Heart right ventricle (tissue), 16 donors: ENCODE measurements at regions not wholly inside any gene's neighbourhood (a gene's known extent, or its start where the extent isn't known, plus 50 kb on each side); places are given as distances from the start of the nearest gene placed in this dataset.

Experiments used
- ATAC-seq, 8 donors: fragments of 200-7000 bp; cut with Tn5 transposase; one replicate each; pipeline ENCODE4 v1.9.1; 2020; ENCODE audit warnings: mild to moderate bottlenecking in 8 of 8, moderate library complexity in 8 of 8, moderate number of reproducible peaks in 1 of 8
- DNase-seq, 2 donors: peaks; one replicate each; pipeline ENCODE4 v3.0.0-alpha.2; 2020
- H3K27ac ChIP-seq, 10 donors: fragments of 200-600 bp; sonication (generic) in 2 of 10; one replicate each; pipeline versions ENCODE4 v1.5.0 to v1.8.0; 2020 to 2022; ENCODE audit warnings: mild to moderate bottlenecking in 3 of 10
- H3K27me3 ChIP-seq, 7 donors: fragments of 200-600 bp; one replicate each; pipeline ENCODE4 v1.8.0; 2021 to 2022; ENCODE audit warnings: mild to moderate bottlenecking in 2 of 7
- H3K36me3 ChIP-seq, 9 donors: fragments of 200-600 bp; sonication (generic) in 1 of 9; one replicate each; pipeline versions ENCODE4 v1.5.0 to v1.8.0; 2020 to 2022; ENCODE audit warnings: mild to moderate bottlenecking in 2 of 9
- H3K4me1 ChIP-seq, 9 donors: fragments of 200-600 bp; sonication (generic) in 1 of 9; one replicate each; pipeline versions ENCODE4 v1.5.0 to v1.8.0; 2020 to 2022; ENCODE audit warnings: mild to moderate bottlenecking in 4 of 9
- H3K4me3 ChIP-seq, 10 donors: fragments of 200-600 bp; sonication (generic) in 2 of 10; one replicate each; pipeline versions ENCODE4 v1.5.0 to v1.8.0; 2020 to 2022; ENCODE audit warnings: mild to moderate bottlenecking in 7 of 10, moderate library complexity in 2 of 10
- H3K9me3 ChIP-seq, 11 donors: fragments of 200-600 bp in 10 of 11; sonication (generic) in 2 of 11; one replicate each; pipeline versions ENCODE4 v1.5.0 to v1.8.0; 2013 to 2022; ENCODE audit warnings: mild to moderate bottlenecking in 2 of 11, control low read depth in 1 of 11, moderate library complexity in 1 of 11
- CTCF ChIP-seq, 9 donors: fragments of 200-600 bp; sonication (generic) in 2 of 9; IDR thresholded peaks; one replicate each; pipeline versions ENCODE4 v1.5.0 to v1.8.0; 2021 to 2022; ENCODE audit warnings: antibody characterized with exemption in 9 of 9, mild to moderate bottlenecking in 5 of 9, moderate library complexity in 1 of 9
- WGBS, 2 donors: extraction: QIAGEN DNeasy Blood & Tissue Kit; methylation state at CpG; one replicate each; pipeline ENCODE4 v1.1.7; 2013; ENCODE audit warnings: inconsistent platforms in 1 of 2; 5-methylcytosine and 5-hydroxymethylcytosine counted together
- intact Hi-C, 10 donors: fragments of 100-400 bp; cut with DNase I; formaldehyde crosslinking; loops; one replicate each; pipeline versions ENCODE4 v1.11.1 to v1.14.2; 2022
- donor health status: Arrhythmogenic right ventricular cardiomyopathy.
- donor health status: ischemic (EF 13 %, LVEDD 7.1; RV severe dilation, severe dysfunction).
- donor health status: healthy with polysubstance abuse.
- donor health status: DM: no; HTN: yes; CAD: no.
- donor health status: DM: no; HTN: no; CAD: no.
- donor health status: ischemic (EF 25% LVEDD 6.9; RV normal size, moderate dysfunction).
- donor health status: ischemic (EF 25% LVEDD 5.7; RV mildly dilated, moderate dysfunction).
- donor health status: healthy.
- donor health status: DM: yes; HTN: yes; CAD: no.
- donor health status: Ischemic cardiomyopathy.
- donor health status: ischemic (EF 35%, LVEDD 5.7; RV mildly dilated, moderate dysfunction).
- donor health status: nonischemic (EF 11% LVEDD 7.7; RV severe dilation, severe dysfunction).
- donor health status: DM: yes; HTN: yes; CAD: no.
- donor health status: PGD.
- donor health status: ischemic (EF 29% LVEDD 5.4; RV normal size, mild dysfunction).
- donor health status: nonischemic (EF 23%, LVEDD 6.1; RV moderate dilation, normal function).

GRCh38 chr14:97902630-97903029 lies 1105.4 kb downstream of the VRK1 start:
- Histone ChIP-seq H3K27me3 (peaks cover 0 to 4% (median 0%) of the 10 kb centered on the region in 7 donors), H3K9me3 (peaks cover 0 to 2% (median 0%) of the 10 kb centered on the region in 11 donors), H3K4me3 (no peak overlapping the region), H3K4me1 (no peaks in the 10 kb centered on the region), H3K27ac (no peak overlapping the region), H3K36me3 (no peaks in the 10 kb centered on the region)
- ATAC-seq (no peak), DNase-seq (no peak)
- no peak for TF ChIP-seq CTCF (IDR thresholded peaks at IDR 0.05)
- WGBS, 2 donors: 76 to 84% methylated on average over 1 of the region's 1 CpG
- intact Hi-C loops: no loop called here

- DNase-seq (no peak), ATAC-seq (no peak)
- no peaks in the 10 kb centered on the region for H3K36me3 ChIP-seq
- peaks cover 0 to 14% (median 3%) of the 10 kb centered on the region in 11 donors for H3K9me3 ChIP-seq
- H3K27ac ChIP-seq: no peak overlapping the region
- no peak overlapping the region for H3K4me3 ChIP-seq
- TF ChIP-seq CTCF (IDR thresholded peaks at IDR 0.05): no peak
- 52 to 53% methylated on average over 3 of the region's 3 CpGs for whole genome bisulfite sequencing, 2 donors
- H3K4me1 ChIP-seq: no peaks in the 10 kb centered on the region
- H3K27me3 ChIP-seq: peaks cover 0 to 4% (median 3%) of the 10 kb centered on the region in 7 donors
- intact Hi-C loops: no loop called here
These were observed 1106.6 kb downstream of the VRK1 start for GRCh38 chr14:97903821-97904220.

- H3K36me3 ChIP-seq: no peaks in the 10 kb centered on the region
- H3K27ac ChIP-seq: no peak overlapping the region
- H3K9me3 ChIP-seq: peaks cover 0 to 21% (median 7%) of the 10 kb centered on the region in 11 donors
- WGBS, 2 donors: 22 to 38% methylated on average over 6 of the region's 6 CpGs
- no peak overlapping the region for H3K4me3 ChIP-seq
- no peaks in the 10 kb centered on the region for H3K4me1 ChIP-seq
- H3K27me3 ChIP-seq: peaks cover 0 to 9% (median 0%) of the 10 kb centered on the region in 7 donors
- ATAC-seq: no peak
- no peak for TF ChIP-seq CTCF (IDR thresholded peaks at IDR 0.05)
- intact Hi-C loops: no loop called here
- no peak for DNase-seq
These were observed 1115.0 kb downstream of the VRK1 start for GRCh38 chr14:97912217-97912616.

- intact Hi-C loops: no loop called here
- ATAC-seq: no peak
- no peak overlapping the region for H3K4me3 ChIP-seq
- no peaks in the 10 kb centered on the region for H3K36me3 ChIP-seq
- H3K27me3 ChIP-seq: peaks cover 0 to 7% (median 0%) of the 10 kb centered on the region in 7 donors
- no peak for DNase-seq
- 91 to 100% methylated on average over 1 of the region's 1 CpG for WGBS, 2 donors
- no peaks in the 10 kb centered on the region for H3K4me1 ChIP-seq
- H3K9me3 ChIP-seq: no peaks in the 10 kb centered on the region
- no peak for TF ChIP-seq CTCF (IDR thresholded peaks at IDR 0.05)
- no peak overlapping the region for H3K27ac ChIP-seq
These were observed 1118.9 kb downstream of the VRK1 start for GRCh38 chr14:97916100-97916499.
